ENCODE measurements at regions not wholly inside any gene's neighbourhood (a gene's known extent, or its start where the extent isn't known, plus 50 kb on each side); places are given as distances from the start of the nearest gene placed in this dataset.

GRCh38 chr11:109749476-109749875 lies 327.5 kb downstream of the C11orf87 start:
- DNase-seq (ENCODE audit: low spot score), result no peak

- no peak for DNase-seq (ENCODE audit: low spot score)
Measured at GRCh38 chr11:109750964-109751363, 329.0 kb downstream of the C11orf87 start.

DNA sequence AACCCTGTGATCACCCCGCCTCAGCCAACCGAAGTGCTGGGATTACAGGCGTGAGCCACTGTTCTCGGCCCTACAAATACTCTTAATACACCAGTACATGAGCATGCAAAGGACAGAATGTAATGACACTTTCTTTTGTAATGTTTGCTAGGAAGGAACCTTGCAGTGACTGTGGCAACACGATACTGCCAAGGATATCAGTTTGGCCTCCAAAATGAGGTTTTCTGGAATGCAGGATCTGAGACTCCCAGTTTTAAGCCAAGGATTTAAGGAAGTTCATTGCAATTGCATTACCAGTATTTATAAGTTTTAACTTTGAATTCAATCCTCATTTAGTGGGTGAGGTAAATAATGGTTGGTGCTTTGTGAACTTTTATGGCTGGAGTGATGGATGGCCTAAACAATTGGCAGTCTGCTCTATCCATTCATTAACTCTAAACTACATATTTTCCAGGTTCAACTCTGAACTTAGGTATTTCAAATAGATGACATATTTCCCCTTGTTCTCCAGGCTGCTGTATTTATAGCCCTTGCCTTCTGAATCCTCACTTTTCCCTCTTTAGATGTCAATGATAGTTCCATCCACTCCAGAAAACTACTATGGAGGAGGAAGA lies 330.3 kb downstream of the C11orf87 start:
- no peak for DNase-seq (ENCODE audit: low spot score)

GRCh38 chr11:109756521-109756920 lies 334.5 kb downstream of the C11orf87 start:
- DNase-seq (ENCODE audit: low spot score), result no peak

- no peak for DNase-seq (ENCODE audit: low spot score)
Measured at GRCh38 chr11:109756951-109757350, 335.0 kb downstream of the C11orf87 start.

- DNase-seq (ENCODE audit: low spot score), result no peak
Measured at GRCh38 chr11:109762546-109762945, 330.6 kb upstream of the ZC3H12C start.

DNA sequence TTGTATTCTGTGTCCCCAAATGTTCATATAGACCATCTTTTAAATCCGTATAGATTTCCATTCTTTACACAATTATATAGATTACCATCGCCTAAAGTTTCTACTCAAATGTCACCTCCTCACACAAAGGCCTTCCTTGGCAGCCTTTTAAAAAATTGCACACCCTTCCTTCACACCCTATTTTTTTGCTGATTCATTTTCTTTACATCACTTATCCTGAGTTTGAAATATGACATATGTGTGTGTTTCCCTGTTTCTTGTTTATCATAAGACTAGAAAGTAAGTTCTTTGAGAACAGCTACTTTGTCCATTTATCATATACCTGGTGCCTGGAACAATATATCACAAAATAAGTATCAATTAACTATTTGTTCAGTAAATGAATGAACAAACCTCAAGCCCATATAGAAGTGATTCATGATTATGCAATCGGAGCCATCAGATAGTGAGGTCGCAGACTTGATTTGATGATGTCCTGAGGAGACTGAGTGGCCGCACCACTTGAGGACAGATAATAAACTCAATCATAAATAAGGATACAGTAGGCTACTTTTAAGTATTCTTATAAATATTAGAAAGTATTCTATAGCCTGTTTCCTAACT lies 327.4 kb upstream of the ZC3H12C start:
- DNase-seq (ENCODE audit: low spot score), result no peak

DNA sequence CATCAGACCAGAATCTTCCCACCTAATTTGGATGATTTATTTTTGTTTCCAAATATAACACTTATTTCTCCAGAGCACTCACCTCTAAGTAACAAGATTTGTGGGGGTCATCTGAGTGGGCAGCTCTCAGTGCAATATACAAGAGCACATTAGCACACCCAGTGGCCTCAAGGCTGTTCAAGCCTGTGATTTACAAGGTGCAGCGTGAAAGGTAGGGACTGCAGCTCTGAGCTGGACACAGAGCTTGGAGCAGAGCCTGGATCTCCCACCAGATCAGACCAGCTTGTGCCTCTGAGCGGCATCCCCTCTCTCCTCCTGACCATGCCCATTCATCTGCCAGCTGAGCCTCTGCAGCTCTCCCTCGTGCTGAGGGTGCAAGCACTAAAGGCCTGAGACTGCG lies 323.3 kb upstream of the ZC3H12C start:
- DNase-seq (ENCODE audit: low spot score), result no peak

DNA sequence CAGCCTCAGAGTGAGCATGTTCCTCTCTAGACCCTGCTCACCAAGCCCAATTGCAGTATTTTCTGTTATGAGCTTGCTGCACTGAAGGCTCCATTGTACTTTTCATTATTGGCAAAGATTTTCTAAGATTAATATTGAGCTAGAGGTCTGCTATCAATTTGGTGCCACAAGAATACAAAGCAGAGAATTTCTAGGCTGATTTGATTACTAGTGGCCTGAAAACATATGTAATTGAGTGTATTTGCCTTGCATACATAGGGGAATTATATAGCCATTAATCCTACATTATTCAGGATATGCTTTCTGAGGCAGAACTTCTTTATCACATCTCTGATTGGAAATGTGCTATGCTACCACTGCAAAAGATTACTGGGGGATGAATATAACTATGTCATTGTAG lies 322.9 kb upstream of the ZC3H12C start:
- DNase-seq (ENCODE audit: low spot score), result no peak

- peak; percentile 62 for DNase-seq (ENCODE audit: low spot score)
Measured at GRCh38 chr11:109772892-109773291, 320.3 kb upstream of the ZC3H12C start.

GRCh38 chr11:109775686-109776085 lies 317.5 kb upstream of the ZC3H12C start:
- no peak for DNase-seq (ENCODE audit: low spot score)

DNA sequence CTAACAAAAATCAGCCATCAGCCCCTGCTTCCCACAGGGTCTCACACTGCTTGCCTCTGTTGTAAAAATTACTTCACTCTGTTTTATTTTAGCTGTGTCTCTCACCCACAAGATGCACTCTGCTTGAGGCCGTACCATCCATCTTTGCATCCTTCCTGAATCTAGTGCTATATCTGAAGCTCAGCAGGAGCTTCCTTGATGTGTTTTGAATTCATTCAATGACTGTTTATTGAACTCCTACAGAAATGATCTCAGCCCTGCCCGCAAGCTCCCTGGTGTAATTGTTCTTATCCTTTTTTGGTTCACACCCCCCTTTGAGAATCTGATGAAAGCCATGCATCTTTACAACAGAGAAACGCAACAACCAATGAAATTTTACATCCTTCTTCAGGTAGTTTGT lies 310.2 kb upstream of the ZC3H12C start:
- DNase-seq (ENCODE audit: low spot score), result no peak

- DNase-seq (ENCODE audit: low spot score), result no peak
Measured at GRCh38 chr11:109783840-109784239, 309.4 kb upstream of the ZC3H12C start.

- DNase-seq (ENCODE audit: low spot score), result no peak
Measured at GRCh38 chr11:109784536-109784935, 308.7 kb upstream of the ZC3H12C start.

- no peak for DNase-seq (ENCODE audit: low spot score)
Measured at GRCh38 chr11:109785198-109785597, 308.0 kb upstream of the ZC3H12C start.

GRCh38 chr11:109785714-109786113 lies 307.5 kb upstream of the ZC3H12C start:
- DNase-seq (ENCODE audit: low spot score), result no peak

GRCh38 chr11:109788948-109789490 lies 304.2 kb upstream of the ZC3H12C start:
- peak; percentile 35 for DNase-seq (ENCODE audit: low spot score)

- no peak for DNase-seq (ENCODE audit: low spot score)
Measured at GRCh38 chr11:109789901-109790300, 303.3 kb upstream of the ZC3H12C start.

DNA sequence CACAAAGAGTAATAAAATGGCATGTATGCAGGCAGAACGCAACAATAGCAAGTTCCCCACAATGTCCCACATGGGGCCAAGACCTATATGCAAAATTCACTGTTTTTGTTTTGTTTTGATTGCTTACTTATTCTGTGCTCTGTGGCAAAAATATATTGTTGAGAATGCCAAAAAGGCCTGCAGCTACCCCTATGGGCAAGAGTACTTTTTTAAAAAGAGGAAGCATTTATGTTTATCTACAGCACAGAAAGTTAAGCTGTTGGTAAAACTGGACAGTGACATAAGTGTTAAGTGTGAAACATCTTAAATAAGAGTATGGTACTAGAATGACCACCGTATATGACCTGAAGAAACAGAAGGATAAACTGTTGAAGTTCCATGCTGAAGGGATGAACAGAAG lies 301.9 kb upstream of the ZC3H12C start:
- no peak for DNase-seq (ENCODE audit: low spot score)

DNA sequence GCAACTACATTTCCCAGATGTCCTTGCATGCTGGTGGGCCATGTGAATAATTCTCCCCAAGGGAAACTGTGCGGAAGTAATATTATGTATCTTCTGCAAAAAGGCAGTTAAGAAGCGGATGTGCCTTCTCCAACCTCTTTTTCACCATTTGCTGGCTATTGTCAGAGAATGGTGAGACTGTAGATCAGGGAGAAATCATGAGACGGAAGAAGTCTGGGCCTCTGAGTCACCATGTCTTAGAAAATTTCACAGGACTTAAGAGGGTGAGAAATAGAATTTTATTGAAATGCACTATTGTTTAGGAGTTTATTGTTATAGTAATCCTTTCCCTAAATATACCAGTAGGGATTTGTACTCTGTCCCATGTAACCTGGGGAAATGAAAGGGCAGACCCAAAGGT lies 298.7 kb upstream of the ZC3H12C start:
- no peak for DNase-seq (ENCODE audit: low spot score)

DNA sequence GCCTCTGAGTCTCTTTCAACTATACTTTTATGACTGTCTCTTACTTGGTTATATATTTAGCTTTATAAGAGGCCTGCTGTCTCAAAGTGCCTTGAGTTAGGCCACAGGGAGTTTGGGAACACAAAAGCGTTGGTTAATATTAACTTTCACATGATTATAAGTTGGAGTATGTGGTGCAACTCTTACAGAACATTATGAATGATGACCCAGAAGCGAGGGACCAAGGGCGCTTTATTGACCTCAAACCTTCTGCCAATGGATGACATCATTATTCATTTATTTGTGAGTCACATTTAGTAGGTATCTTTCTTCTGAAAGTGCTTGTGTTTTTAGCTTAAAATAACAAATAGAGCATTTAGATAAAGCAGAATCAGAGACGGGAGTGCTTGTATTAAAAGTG lies 298.0 kb upstream of the ZC3H12C start:
- no peak for DNase-seq (ENCODE audit: low spot score)

DNA sequence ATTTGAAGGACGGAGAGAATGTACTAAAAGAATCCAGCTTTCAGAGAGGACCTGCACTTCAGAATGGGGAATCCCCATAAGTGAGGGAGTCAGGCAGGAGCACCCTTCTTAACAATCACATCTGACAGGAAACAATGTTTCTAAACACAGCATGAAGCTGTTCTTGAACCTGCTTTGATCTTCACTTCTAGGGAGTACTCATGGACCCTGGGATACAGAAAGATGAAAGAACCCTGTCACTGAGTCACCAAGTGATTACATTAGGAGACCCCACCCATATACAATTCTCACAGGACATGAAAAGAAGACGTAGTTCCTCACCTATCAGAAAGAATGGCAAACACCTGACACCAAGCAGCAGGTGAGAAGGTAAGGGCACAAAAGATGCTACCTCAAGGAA lies 296.9 kb upstream of the ZC3H12C start:
- no peak for DNase-seq (ENCODE audit: low spot score)

- no peak for DNase-seq (ENCODE audit: low spot score)
Measured at GRCh38 chr11:109798521-109798920, 294.7 kb upstream of the ZC3H12C start.

DNA sequence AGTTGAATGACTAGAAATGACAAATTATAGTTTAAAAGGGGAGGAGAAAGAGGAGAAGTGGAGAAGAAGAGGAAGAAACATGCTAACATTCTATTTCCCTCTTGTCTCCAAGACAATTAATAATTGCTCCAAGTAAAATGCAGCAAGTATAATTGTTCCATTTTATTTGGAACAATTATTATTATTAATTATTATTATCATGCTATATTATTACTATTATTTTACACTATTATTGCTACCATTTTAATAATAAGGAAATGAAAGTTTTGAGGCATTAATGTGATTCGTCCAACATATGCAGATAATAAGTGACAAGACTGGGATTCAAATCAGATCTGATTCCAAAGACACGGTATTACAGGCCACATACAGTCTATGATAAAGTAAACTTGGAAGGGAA lies 293.6 kb upstream of the ZC3H12C start:
- no peak for DNase-seq (ENCODE audit: low spot score)

All from Ammon's horn (tissue), 1 donor.